Endothelial cell of hepatic sinusoid (primary cell): ENCODE measurements at regions not wholly inside any gene's neighbourhood (a gene's known extent, or its start where the extent isn't known, plus 50 kb on each side); places are given as distances from the start of the nearest gene placed in this dataset.
"Not testable (repeated sequence)": the region's sequence is repeated elsewhere in the genome, so short reads cannot be mapped to it uniquely, and the experiment has no call there.

Experiments used
- in situ Hi-C: cut with HindIII; loops from 2 replicates; pipeline ENCODE4 v1.10.0; 2017; ENCODE audit warnings: low sequenced_read_pairs

DNA sequence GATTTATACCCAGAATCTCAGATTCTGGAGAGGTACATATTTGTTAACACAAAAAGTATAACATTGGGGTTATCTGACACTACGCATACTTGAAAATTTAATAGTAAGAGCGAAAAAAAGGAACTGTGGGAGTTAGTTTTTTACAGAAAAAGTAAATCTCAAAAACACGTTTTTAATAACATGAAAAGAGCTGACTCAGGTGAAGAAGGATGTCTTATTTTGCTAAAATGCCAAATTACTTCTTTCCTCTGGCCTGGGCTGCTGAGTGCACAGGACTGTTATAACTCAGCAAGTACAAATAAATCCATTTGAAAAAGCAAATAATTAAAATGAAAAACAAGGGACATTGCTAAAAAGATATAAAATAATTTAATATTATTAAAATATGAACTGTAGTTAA, 1322.9 kb downstream of the ARAP2 start:
- in situ Hi-C loops = no loop called here

DNA sequence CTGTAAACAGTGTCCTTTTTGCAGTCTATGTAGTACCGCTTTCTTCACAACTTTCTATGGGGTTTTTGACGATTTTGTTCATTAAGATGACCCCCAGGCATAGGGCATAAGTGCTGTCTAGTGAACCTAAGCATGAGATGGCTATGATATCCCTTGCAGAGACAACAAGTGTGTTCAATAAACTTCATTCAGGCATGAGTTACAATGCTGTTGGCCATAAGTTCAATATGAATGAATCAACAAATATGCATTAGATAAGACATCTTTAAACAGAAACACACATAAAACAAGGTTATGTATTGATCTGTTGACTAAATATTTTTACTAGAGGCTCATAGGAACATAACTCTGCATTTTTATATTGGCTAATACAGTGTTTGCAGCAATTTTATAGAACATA, 1322.0 kb downstream of the ARAP2 start:
- in situ Hi-C loops = no loop called here

- in situ Hi-C loops = no loop called here
Observed at GRCh38 chr4:34932591-34932990, 1311.7 kb downstream of the ARAP2 start.

DNA sequence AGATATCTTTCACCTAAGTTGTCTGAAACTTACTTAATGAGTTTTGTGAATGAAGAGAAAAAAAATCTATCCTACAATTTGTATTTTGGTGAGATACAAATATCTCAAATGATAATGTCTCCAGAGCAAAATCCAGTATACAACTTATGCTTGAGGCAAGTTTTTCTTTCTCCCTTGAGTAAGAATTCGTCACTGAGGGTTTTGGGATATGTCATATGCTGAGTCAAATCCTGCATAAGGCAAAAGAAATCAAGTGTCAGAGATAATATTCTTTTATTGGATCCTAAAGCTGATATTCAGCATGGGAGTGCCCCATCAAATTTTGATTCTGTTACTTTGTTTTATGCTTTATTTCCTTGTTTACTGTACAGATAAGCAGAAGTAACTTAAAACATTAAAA, 1308.6 kb downstream of the ARAP2 start:
- in situ Hi-C loops = no loop called here

GRCh38 chr4:34939073-34939472, 1305.2 kb downstream of the ARAP2 start:
- in situ Hi-C loops = no loop called here

DNA sequence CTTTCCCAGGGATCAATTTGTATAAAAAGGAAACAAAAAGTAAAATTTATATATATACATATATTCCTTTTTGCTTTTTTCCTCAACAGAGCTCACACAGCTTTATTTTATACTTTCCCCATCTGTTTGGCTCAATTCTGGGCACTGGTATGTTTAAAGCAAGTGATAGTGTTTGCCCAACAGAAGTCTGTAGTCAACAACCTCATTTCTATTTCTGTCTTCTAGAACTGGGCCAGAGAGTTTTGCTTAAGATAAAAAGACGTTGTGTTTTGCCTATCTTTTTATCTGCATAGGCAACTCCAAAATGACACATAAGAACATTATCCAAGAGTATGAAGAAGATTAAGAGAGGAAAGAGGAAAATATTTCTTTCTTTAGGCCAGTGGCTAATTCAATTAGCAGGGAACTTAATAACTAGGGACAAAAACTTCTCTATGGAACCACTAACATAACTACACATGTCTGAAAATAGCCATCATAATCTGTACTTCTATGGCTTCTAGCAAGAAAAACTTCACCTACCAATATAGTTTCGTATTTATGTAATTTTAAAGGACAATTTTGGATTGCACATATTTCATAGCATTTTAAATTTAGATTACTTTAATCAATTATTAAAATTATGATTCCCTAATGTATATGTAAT, 1300.5 kb downstream of the ARAP2 start:
- in situ Hi-C loops = no loop called here

DNA sequence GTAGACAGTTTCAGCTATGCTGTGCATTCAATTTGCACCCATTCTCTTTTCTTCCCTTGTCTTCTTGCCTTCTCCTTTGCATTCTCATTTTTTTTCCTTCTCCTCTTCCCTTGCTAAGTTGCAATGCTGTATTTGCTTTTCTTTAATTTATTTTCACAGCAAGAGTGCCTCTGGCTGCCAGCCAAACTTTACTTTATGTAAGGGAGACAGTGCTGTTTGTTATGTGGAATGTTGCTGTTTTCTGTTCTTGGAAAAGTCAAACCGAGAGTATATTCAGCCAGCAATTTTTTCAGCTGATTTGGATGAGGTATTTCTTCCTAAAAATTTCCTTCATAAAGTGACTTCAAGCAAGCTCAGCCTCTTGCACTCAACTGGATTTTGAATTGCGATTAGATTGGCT, 1293.4 kb downstream of the ARAP2 start:
- in situ Hi-C loops = no loop called here

GRCh38 chr4:34953145-34953799, 1291.0 kb downstream of the ARAP2 start:
- in situ Hi-C loops = no loop called here

- in situ Hi-C loops = no loop called here
Observed at GRCh38 chr4:34964613-34965012, 1279.7 kb downstream of the ARAP2 start.

DNA sequence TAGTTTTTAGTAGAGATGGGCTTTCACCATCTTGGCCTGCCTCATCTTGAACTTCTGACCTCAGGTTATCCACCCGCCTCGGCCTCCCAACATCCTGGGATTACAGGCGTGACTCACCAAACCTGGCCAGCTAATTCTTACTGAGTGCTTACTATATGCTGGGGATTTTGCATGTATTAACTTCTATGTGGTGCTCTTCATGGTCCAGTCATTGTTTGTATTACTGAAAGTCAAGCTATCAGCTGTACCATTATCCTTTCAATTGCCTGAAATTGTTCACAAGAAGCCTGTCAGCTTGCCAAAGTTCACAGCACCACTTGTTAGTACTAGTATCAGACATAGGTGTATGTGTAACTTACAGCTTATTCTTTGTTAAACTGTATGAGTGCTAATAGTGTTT, 1272.1 kb downstream of the ARAP2 start:
- in situ Hi-C loops = no loop called here

- in situ Hi-C loops = no loop called here
Observed at GRCh38 chr4:34973650-34974312, 1270.5 kb downstream of the ARAP2 start.

- in situ Hi-C loops = no loop called here
Observed at GRCh38 chr4:34974313-34974680, 1270.0 kb downstream of the ARAP2 start.

DNA sequence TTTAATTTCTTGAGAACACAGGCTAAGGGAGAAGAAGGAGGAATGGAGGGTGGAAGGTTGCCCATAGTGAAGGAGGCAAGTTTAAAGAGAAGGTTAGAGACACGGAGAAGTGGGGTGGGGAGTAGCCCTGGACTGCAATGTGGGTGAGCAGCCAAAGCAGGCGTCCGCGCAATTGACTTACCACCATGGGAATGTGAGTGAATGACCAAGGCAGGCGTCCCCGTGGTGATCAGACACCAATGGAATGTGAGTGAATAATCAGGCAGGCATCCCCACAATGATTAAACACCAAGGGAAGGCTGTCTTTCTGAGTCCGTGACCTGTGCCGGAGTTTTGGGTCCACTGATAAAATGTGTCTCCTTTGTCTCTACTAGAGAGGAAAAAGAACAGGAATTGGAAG, 1223.1 kb downstream of the ARAP2 start:
- in situ Hi-C loops = not testable (repeated sequence)

DNA sequence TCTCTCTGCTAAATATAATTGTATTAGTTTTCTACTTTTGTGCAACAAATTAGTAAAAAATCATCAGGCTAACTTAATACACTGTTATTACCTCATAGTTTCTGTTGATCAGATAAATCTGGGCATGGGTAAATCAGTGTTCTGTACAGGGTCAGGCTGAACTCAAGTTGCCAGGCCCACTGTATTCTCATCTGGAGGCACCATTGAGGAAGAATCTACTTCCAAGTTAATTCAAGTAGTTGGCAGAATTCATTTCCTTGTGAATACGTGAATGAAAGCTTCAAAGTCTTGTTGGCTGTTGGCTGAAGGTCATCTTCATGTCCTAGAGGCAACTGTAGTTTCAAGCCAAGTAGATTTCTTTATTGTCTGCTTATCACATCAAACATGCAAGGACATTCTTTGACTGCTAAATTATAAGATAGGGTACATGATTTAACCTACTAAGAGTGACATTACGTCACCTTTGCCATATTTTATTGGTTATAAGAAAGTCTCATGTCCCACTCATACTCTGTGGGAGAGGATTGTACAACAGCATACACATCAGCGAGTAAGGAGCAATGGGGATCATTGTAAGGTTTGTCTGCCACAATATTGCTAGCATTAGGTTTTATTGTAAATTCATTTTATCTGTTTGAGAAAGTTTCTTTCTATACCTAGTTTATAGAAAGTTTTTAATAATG, 1219.0 kb downstream of the ARAP2 start:
- in situ Hi-C loops = no loop called here

DNA sequence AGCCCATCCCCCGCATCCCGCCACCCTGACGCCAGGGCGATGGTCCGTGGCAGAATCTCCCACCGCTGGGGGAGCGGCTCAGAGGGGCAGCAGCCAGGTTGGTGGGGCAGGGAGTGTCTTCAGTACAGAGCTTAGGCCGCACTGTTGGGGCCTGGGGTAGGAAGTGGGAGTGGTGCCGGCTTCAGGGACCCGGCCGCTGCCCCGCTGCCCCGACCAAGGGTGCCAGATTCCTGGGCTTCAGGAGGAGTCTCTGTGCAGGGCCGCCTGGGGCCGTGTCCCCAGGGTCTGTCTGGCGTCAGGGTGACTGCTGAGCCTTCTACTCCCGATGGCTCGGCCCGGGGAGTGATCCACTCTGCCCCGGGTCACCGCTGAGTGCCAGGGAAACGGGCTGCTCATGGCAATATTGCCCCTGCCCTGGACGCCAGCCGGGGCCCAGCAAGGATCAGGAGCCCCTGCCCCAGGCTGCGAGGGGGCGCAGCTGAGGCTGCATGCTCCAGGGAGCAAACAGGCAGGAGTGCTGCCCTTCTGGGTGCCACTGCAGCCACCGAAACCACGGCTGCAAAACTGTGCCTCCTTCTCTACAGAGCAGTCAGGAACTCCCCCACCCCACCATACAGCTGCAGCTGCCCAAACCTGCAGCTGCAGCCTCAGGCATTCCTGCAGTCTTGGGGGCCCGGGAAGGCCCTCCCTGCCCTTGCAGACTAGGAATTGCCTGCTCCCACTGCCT, 1206.1 kb downstream of the ARAP2 start:
- in situ Hi-C loops = no loop called here

- in situ Hi-C loops = no loop called here
Observed at GRCh38 chr4:35038845-35039244, 1205.5 kb downstream of the ARAP2 start.

- in situ Hi-C loops = no loop called here
Observed at GRCh38 chr4:35052546-35052945, 1191.8 kb downstream of the ARAP2 start.

GRCh38 chr4:35063031-35063570, 1181.2 kb downstream of the ARAP2 start:
- in situ Hi-C loops = no loop called here

DNA sequence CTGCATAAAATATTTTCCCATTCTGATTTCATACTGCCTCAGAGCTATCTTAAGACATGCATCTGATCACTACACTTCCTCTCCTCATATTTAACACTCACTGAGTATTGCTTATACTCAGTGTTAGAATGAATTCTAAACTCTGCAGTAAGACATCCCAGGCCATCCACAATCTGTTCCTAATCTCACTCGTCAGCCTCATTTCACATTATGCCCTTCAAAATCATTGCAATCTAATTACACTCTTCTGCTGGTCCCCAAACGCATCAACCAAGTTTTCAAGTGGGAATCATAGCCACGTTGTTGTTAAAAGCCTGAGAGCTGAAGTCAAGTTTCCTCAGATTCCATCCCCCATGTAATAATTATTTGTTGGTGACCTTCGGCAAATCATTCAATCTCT, 1177.9 kb downstream of the ARAP2 start:
- in situ Hi-C loops = no loop called here

GRCh38 chr4:35080799-35081198, 1163.5 kb downstream of the ARAP2 start:
- in situ Hi-C loops = no loop called here

DNA sequence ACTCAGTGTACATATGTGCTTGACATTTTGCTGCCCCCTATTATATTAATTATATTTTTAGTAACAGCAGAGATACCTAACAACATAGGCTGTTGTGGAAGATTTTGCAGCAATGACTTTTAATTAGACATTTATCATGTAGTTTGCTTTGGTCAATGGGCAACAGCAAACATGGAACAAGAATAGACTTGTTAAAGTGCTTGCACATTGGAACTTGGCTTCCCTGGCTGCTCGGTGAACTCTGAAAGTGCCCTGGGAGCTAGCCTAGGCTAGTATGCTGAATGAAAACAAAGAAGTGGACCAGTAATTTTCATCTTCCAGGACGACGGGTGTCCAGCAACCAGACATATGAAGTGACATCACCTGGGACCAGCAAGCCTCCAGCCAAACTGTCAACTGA, 1157.1 kb downstream of the ARAP2 start:
- in situ Hi-C loops = no loop called here
